Lung microvascular endothelial cell (primary cell): ENCODE measurements at regions not wholly inside any gene's neighbourhood (a gene's known extent, or its start where the extent isn't known, plus 50 kb on each side); places are given as distances from the start of the nearest gene placed in this dataset.

Experiments used
- DNase-seq, 2 donors: peaks; one replicate each; pipeline versions ENCODE4 v3.0.0 to v3.0.0-alpha.2; 2010; ENCODE audit warnings: low read depth in 2 of 2

- no peak for DNase-seq
Observed at GRCh38 chr20:50298554-50299324, 108.1 kb downstream of the CEBPB start.

- no peak for DNase-seq
Observed at GRCh38 chr20:50299325-50299629, 108.6 kb downstream of the CEBPB start.

- no peak for DNase-seq
Observed at GRCh38 chr20:50301165-50301564, 110.5 kb downstream of the CEBPB start.

- no peak for DNase-seq
Observed at GRCh38 chr20:50301712-50302111, 111.1 kb downstream of the CEBPB start.

- no peak for DNase-seq
Observed at GRCh38 chr20:50302341-50303057, 111.9 kb downstream of the CEBPB start.

- DNase-seq: peak; percentile 59 to 64
Observed at GRCh38 chr20:50303573-50304500, 113.2 kb downstream of the CEBPB start.

- DNase-seq: no peak
Observed at GRCh38 chr20:50304501-50304856, 113.8 kb downstream of the CEBPB start.

GRCh38 chr20:50304923-50305635 lies 114.4 kb downstream of the CEBPB start:
- no peak for DNase-seq

- peak in 1 of 2 donors; percentile 32 for DNase-seq
Observed at GRCh38 chr20:50305636-50306477, 115.2 kb downstream of the CEBPB start.

GRCh38 chr20:50306478-50307423 lies 116.1 kb downstream of the CEBPB start:
- DNase-seq: peak in 1 of 2 donors; percentile 55

- DNase-seq: no peak
Observed at GRCh38 chr20:50308166-50308512, 117.5 kb downstream of the CEBPB start.

- DNase-seq: peak; percentile 87 to 92
Observed at GRCh38 chr20:50308513-50309279, 118.1 kb downstream of the CEBPB start.

GRCh38 chr20:50309280-50309763 lies 118.7 kb downstream of the CEBPB start:
- peak; percentile 20 to 45 for DNase-seq

- DNase-seq: no peak
Observed at GRCh38 chr20:50309764-50310672, 119.4 kb downstream of the CEBPB start.

- no peak for DNase-seq
Observed at GRCh38 chr20:50310673-50311051, 120.0 kb downstream of the CEBPB start.

- DNase-seq: peak; percentile 27 to 50
Observed at GRCh38 chr20:50311308-50312001, 120.8 kb downstream of the CEBPB start.
